HG02970 (cell line): ENCODE measurements at regions not wholly inside any gene's neighbourhood (a gene's known extent, or its start where the extent isn't known, plus 50 kb on each side); places are given as distances from the start of the nearest gene placed in this dataset.

Experiments
- ATAC-seq: cut with Tn5 transposase; IDR thresholded peaks from one replicate; pipeline ENCODE4 v1.9.1; 2021; ENCODE audit warnings: mild to moderate bottlenecking, moderate library complexity, moderate number of reproducible peaks; ENCODE audit not compliant: unreplicated experiment, low FRiP score

DNA sequence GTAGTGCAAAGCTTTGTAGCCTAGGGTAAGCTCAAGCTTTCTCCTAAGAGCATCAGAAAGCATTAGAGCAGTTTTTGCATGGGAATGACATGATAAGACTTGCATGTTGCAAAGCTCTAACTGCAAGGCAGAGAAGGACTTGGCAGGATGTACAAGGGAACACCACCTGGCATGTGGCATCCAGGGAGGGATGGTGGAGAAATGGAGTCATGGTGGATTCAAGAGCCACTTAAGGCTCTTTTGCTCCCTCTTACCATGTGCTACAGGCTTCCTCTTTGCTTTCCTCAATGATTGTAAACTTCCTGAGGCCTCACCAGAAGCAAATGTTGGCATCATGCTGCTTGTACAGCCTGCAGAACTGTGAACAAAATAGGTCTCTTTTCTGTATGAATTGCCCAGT is 266.0 kb downstream of the GLI2 start:
- ATAC-seq: no peak

DNA sequence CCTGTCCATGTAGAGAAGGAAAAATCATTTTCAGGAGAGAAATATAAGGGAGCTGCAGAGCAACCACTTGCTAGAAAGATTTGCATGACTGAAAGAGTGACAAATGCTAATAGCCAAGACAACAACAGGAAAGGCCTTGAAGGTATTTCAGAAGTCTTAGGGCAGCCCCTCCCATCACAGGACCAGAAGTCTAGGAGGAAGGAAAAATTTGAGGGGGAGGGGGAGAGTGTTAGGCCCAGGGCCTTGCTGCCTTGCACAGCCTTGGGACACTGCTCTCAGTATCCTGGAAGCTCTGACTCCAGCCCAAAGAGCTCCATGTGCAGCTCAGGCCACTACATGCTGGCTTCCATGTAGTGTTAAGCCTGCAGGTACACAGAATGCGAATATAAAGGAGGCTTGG is 266.9 kb downstream of the GLI2 start:
- no peak for ATAC-seq

GRCh38 chr2:121003391-121003790 is 267.7 kb downstream of the GLI2 start:
- no peak for ATAC-seq

DNA sequence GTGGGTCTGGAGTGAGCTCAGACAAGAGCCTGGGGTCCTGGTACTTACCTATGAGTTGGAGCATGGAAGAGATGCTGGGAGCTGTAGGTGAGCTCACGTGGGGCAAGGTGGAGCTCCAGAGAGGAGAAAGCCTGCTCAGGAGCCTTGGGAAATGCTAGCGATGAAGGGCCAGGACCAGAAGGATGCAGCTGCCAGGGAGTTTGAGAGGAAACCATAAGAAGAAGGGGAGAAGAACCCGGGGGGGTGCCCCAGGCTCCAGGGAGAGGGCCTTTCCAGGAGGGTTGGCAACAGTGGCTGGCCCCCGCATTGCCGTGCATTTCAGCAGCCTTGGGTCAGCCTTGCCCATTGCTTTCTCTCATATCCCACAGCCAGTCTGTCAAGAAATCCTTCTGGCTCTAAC is 268.7 kb downstream of the GLI2 start:
- ATAC-seq: no peak

DNA sequence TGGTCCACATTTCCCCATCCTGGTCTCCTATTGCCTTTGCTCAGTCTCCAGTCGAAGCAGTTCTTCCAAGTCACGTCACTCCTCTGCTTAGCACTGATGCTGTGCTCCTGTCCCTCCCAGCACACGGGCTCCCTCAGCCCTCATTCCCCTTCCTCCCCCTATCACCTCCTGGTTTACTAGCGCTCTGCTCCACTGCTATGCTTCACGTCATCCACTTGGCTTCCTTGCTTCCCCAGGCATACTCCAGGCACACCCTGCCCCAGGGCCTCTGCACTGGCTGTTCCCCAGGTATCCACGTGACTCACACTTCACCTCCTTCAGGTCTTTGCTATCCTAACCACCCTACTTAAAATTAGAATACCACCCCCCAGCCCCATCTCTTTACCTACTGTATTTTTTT is 269.3 kb downstream of the GLI2 start:
- no peak for ATAC-seq

DNA sequence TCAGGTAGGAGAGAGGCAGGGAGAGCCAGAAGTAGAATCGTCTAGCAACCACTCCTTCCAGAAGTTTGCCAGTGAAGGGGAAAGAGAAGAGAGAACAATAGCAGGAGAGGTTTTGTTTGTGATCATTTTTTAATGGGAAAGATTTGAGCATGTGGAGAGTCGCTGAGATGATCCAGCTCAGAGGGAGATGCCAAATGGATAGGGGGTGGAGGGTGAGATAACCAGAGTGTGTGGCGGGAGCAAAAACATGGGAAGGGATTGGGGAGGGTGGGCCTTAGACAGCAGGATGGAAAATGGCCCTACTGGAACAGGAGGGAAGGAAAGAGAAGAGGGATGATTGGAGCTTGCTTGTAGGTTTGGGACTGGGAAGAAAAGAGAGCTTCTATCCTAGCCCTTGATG is 269.8 kb downstream of the GLI2 start:
- no peak for ATAC-seq

- no peak for ATAC-seq
These were observed 271.2 kb downstream of the GLI2 start for GRCh38 chr2:121006743-121007489.

- ATAC-seq: no peak
These were observed 271.8 kb downstream of the GLI2 start for GRCh38 chr2:121007490-121007853.

- no peak for ATAC-seq
These were observed 273.3 kb downstream of the GLI2 start for GRCh38 chr2:121008975-121009374.

DNA sequence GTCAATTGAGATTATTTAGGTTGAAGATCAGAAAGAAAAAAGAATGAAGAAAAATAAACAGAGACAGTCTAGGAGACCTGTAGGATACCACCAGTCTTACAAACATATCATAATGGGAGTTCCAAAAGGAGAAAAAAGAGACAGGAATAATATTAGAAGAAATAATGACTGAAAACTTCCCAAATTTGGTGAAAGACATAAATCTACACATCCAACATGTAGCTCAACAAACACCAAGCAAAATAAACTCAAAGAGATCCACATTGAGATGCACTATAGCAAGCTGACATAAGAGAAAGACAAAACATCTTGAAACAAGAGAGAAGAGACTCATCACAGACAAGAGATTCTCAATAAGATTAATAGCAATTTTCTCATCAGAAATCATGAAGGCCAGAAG is 274.0 kb downstream of the TFCP2L1 start:
- no peak for ATAC-seq

GRCh38 chr2:121014876-121015275 is 270.1 kb downstream of the TFCP2L1 start:
- ATAC-seq: no peak

- ATAC-seq: no peak
These were observed 269.0 kb downstream of the TFCP2L1 start for GRCh38 chr2:121015971-121016485.

DNA sequence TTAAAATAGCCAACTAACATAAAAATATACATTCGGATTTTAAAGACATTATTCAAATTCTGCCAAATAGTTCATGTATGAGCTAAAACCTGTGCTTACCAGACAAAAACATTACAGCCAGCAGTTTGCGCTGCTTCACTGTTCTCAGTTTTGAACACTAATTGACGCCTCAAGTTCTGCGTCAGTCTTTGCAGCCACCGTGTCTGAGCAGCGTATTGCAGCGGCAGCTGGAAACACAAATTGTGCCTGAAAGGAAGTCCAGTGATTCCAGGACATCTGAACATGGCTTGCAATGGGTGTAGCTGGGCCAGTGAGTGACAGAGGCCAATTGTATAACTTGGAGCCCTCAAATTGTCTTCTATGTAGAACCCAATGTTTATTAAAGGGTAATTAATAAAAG is 267.6 kb downstream of the TFCP2L1 start:
- ATAC-seq: no peak

- no peak for ATAC-seq
These were observed 266.6 kb downstream of the TFCP2L1 start for GRCh38 chr2:121018136-121019061.

DNA sequence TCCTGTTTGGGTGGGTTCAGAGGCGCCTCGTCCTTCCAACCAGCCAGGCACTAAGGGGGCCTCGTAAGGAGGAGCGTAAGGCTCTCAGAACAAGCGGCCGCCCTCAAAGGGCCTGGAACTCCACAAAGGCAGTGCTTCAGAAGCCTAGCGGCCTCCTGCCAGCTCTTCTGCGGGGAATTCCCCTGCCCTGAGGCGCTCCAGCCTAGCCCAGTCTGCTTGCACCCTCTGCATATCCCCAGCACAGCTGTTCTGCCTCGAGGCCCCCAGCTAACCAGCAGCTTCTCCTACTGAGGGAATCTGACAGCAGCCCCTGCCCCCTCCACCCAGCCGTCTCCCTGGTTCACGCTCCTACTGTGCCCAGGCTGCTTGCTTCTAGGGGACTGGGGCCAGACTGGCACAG is 265.9 kb downstream of the TFCP2L1 start:
- ATAC-seq: no peak

DNA sequence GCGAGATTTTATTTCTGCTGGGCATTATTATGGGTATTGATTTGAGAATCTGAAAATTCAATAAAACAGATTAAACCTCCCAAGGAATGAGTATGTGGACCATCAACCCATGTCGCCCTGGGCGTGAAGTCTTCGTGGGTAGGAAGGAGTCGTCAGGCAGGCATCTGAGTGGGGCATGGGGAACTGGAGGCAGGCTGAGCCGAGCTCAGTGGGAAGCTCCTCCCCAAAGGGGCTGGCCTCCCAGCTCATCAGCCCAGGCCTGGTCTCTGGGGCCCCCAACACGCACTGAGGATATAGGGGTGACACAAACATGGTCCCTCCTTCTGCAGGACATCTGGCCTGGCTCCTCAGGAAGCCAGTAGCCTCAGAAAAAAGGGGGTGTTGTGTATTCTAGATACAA is 265.2 kb downstream of the TFCP2L1 start:
- no peak for ATAC-seq

DNA sequence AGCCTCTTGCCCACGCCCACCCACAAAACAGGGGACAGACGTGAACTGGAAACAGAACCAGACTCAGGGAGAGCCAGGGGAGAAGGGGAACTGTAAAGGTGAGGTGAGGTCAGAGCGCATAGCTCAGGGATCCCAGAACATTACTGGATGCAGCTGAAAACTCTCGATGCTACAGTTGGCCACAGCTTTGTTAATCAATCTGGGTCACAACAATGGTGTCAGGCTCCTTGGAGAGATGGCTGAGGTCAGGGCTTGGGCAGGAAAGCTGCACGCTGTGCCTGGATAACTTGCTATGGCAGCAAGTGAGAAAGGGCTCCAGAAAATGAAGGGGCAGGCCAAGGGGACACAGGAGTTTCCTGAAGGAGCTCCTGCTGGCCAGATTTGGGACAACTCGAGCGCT is 263.3 kb downstream of the TFCP2L1 start:
- no peak for ATAC-seq

- ATAC-seq: no peak
These were observed 256.4 kb downstream of the TFCP2L1 start for GRCh38 chr2:121028577-121028976.

DNA sequence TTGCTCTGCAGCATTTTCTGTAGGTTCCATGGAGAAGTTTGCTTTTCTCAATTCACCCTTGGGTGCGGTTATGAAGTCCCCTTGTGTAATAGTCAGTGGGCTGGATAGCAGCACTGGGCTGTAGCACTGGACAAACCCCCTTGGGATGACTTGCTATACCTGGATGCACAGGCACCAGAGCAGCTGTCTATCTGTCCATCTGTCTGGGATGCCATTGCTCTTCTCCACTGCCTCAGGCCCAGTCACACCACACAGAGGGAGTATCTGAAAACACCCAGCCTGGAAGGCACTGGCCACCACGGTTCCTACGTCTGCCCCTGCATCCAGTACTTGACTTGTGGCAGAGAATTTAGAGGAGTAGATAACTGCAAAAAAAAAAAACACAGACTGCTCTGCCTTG is 254.5 kb downstream of the TFCP2L1 start:
- no peak for ATAC-seq

DNA sequence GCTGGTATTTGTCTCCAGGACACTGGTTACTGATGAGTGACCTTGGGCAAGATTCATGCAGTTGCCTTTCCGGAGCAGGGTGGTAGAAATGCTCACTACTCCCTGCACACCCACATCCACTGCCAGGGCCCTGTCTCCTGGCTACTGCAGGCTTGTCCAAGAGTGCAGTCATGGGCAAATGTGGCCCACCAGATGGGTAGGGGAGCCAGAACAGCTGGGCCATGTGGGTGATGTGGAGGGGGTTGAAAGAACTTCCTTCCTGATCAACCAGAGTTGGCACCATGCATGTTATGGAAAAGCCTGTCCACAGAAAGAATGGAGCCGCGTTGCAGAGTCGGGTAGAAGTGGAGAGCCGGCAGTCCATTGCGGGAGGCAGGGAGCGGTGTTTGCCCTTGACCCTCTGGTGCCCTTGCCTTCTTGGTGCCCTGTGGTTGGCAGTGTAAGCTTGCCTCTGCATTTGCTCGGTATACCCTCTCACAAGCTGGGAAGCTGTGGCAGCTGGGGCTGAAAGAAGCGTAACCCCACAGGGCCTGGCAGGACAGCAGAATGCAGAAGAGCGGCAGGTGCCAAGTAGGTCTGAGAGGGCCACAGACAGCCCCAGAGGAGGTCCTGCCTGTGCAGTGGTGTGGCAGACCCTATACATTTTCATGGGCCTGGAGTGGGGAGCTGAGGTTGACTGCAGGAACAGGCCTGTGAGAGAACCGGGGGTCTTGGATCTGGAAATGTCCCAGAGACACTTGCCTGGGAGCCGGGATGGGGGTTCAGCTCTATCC is 253.2 kb downstream of the TFCP2L1 start:
- no peak for ATAC-seq

DNA sequence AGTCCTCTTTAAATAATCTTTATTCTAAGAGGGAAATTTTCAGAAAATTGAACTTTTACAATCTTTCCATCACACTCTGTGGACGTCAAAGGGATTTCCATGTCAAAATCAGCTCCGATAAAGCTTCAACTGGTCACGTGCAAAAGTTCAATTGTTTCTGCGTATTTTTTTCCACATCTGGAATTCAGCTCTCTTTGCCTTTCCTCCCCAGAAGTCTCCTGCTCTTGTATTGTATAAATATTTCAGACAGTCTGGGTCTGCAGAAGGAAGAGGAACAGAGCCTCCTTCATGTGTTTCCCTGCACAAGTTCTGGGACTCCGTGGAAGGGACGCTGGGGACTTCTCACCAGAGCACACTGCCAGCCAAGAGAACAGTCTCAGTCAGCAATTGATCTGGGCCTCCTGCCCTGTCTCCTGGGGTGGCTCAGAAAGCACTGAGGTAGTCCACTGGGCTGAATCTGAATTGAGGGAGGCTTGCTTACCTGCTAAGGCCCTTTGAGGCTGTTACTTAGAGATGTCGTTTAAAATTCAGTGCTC is 251.5 kb downstream of the TFCP2L1 start:
- no peak for ATAC-seq
